Neural cell (in vitro differentiated cells): ENCODE measurements at regions not wholly inside any gene's neighbourhood (a gene's known extent, or its start where the extent isn't known, plus 50 kb on each side); places are given as distances from the start of the nearest gene placed in this dataset.

Experiments
- H2AFZ ChIP-seq: fragments of 200-600, 300-800 bp; sonication (generic), shearing (Covaris generic); 2 replicates; pipeline ENCODE4 v1.6.0; 2014; ENCODE audit warnings: low read depth, mild to moderate bottlenecking, antibody characterized with exemption, low read length, moderate library complexity
- H3F3A ChIP-seq: fragments of 200-600 bp; shearing (Covaris generic); 2 replicates; pipeline ENCODE4 v1.6.1; 2016; ENCODE audit warnings: mild to moderate bottlenecking, moderate library complexity, mixed read lengths, antibody characterized with exemption, low read length; ENCODE audit not compliant: insufficient read depth, poor library complexity, severe bottlenecking
- H3K27ac ChIP-seq: fragments of 200-600, 300-800 bp; sonication (generic), shearing (Covaris generic); 2 replicates; pipeline ENCODE4 v1.5.1; 2014; ENCODE audit warnings: mild to moderate bottlenecking, low read length, moderate library complexity
- H3K27me3 ChIP-seq: fragments of 300-800, 200-600 bp; sonication (generic), shearing (Covaris generic); 2 replicates; pipeline ENCODE4 v1.6.0; 2014; ENCODE audit warnings: mild to moderate bottlenecking, low read depth, low read length, moderate library complexity; ENCODE audit not compliant: insufficient read depth
- H3K36me3 ChIP-seq: fragments of 300-800, 200-600 bp; sonication (generic), shearing (Covaris generic); 2 replicates; pipeline ENCODE4 v1.5.1; 2014; ENCODE audit warnings: mild to moderate bottlenecking, antibody characterized with exemption, low read length, moderate library complexity; ENCODE audit not compliant: insufficient read depth
- H3K4me2 ChIP-seq: fragments of 300-800, 200-600 bp; sonication (generic), shearing (Covaris generic); 2 replicates; pipeline ENCODE4 v1.6.0; 2014; ENCODE audit warnings: mild to moderate bottlenecking, low read length
- H3K4me3 ChIP-seq: fragments of 300-800, 200-600 bp; sonication (generic), shearing (Covaris generic); 2 replicates; pipeline ENCODE4 v1.5.1; 2014; ENCODE audit warnings: mild to moderate bottlenecking, low read length, moderate library complexity
- H3K79me2 ChIP-seq: fragments of 200-600 bp; shearing (Covaris generic); replicated peaks from 2 replicates; pipeline ENCODE4 v1.6.0; 2014; ENCODE audit warnings: mild to moderate bottlenecking, low read length, moderate library complexity; ENCODE audit not compliant: insufficient read depth
- H3K9ac ChIP-seq: fragments of 300-800, 200-600 bp; sonication (generic), shearing (Covaris generic); 2 replicates; pipeline ENCODE4 v1.6.1; 2016; ENCODE audit warnings: mild to moderate bottlenecking, low read length, mixed read lengths
- H3K9me2 ChIP-seq: fragments of 200-600 bp; shearing (Covaris generic); 2 replicates; pipeline ENCODE4 v1.6.1; 2016; ENCODE audit warnings: mild to moderate bottlenecking, low read length, mixed read lengths; ENCODE audit not compliant: insufficient read depth
- H3K9me3 ChIP-seq: fragments of 200-600, 300-800 bp; sonication (generic), shearing (Covaris generic); 2 replicates; pipeline ENCODE4 v1.6.1; 2016; ENCODE audit warnings: mild to moderate bottlenecking, mixed run types, low read length, moderate library complexity, mixed read lengths
- H4K20me1 ChIP-seq: fragments of 200-600 bp; shearing (Covaris generic); 2 replicates; pipeline ENCODE4 v1.6.1; 2016; ENCODE audit warnings: mild to moderate bottlenecking, mixed run types; ENCODE audit not compliant: insufficient read depth
- EP300 ChIP-seq: fragments of 450-650 bp; conservative IDR thresholded peaks from 2 replicates; pipeline ENCODE4 v1.6.1; 2014; ENCODE audit warnings: antibody characterized with exemption, mild to moderate bottlenecking, moderate library complexity; ENCODE audit not compliant: poor library complexity, severe bottlenecking
- EZH2 ChIP-seq: fragments of 200-600, 300-800 bp; shearing (Covaris generic), sonication (generic); IDR thresholded peaks from 2 replicates; pipeline ENCODE4 v1.6.1; 2014; ENCODE audit warnings: antibody characterized with exemption, low read length, borderline replicate concordance, mild to moderate bottlenecking; ENCODE audit not compliant: insufficient read depth, poor library complexity, severe bottlenecking
- MXI1 ChIP-seq: fragments of 450-650 bp; conservative IDR thresholded peaks from 2 replicates; pipeline ENCODE4 v1.6.1; 2014; ENCODE audit warnings: antibody characterized with exemption, mild to moderate bottlenecking; ENCODE audit not compliant: poor library complexity, severe bottlenecking
- POLR2AphosphoS5 ChIP-seq: IDR thresholded peaks from 2 replicates; pipeline ENCODE4 v1.6.1; 2012
- RAD21 ChIP-seq: fragments of 450-650 bp; conservative IDR thresholded peaks from 2 replicates; pipeline ENCODE4 v1.6.1; 2014; ENCODE audit warnings: antibody characterized with exemption, mild to moderate bottlenecking, moderate library complexity
- SMC3 ChIP-seq: fragments of 450-650 bp; conservative IDR thresholded peaks from 2 replicates; pipeline ENCODE4 v1.6.1; 2014; ENCODE audit warnings: antibody characterized with exemption, mild to moderate bottlenecking, moderate library complexity; ENCODE audit not compliant: poor library complexity
- TAF1 ChIP-seq: IDR thresholded peaks from 2 replicates; pipeline ENCODE4 v1.6.1; 2012; ENCODE audit warnings: low read depth
- TF ChIP-seq, protein P1 (sequence below): IDR thresholded peaks from 2 replicates; pipeline ENCODE4 v1.6.1; 2012; ENCODE audit warnings: borderline replicate concordance
- TF ChIP-seq, protein P2 (sequence below): fragments of 450-650 bp; IDR thresholded peaks from 2 replicates; pipeline ENCODE4 v1.5.1; 2014; ENCODE audit warnings: antibody characterized with exemption, mild to moderate bottlenecking, moderate library complexity; ENCODE audit not compliant: poor library complexity, severe bottlenecking

DNA sequence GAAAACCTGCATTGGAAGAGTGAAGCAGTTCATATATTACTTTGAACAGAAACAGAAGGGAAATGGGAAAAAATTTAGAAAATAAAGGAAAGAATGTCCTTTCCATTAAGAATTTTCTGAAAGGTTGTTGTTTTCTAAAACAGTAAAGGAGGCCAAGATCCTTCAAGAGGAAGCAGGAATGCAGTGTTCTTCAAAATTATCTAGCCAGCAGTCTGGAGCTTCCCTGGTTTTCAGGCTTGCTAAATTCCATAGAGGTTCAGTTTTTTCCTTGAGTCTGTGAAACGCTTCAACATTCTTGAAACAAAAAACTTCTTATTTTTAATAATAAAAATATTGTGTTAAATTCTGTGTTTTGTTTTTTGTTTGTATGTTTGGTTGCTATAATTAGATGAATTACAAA lies 189.0 kb upstream of the ANO3 start:
- Histone ChIP-seq H4K20me1 (no peaks in the 10 kb centered on the region), H3K4me3 (no peak overlapping the region), H3F3A (no peaks in the 10 kb centered on the region), H3K4me2 (no peak overlapping the region), H3K9me3 (no peaks in the 10 kb centered on the region), H3K27me3 (no peaks in the 10 kb centered on the region), H3K9me2 (no peaks in the 10 kb centered on the region), H3K36me3 (no peaks in the 10 kb centered on the region), H2AFZ (no peak overlapping the region), H3K27ac (no peak overlapping the region), H3K9ac (no peak overlapping the region), H3K79me2 (no peaks in the 10 kb centered on the region)
- TF ChIP-seq EZH2 (no peak), TAF1 (no peak), RAD21 (no peak), SMC3 (no peak), POLR2AphosphoS5 (no peak), EP300 (no peak), MXI1 (no peak)
- TF ChIP-seq, protein P1, sequence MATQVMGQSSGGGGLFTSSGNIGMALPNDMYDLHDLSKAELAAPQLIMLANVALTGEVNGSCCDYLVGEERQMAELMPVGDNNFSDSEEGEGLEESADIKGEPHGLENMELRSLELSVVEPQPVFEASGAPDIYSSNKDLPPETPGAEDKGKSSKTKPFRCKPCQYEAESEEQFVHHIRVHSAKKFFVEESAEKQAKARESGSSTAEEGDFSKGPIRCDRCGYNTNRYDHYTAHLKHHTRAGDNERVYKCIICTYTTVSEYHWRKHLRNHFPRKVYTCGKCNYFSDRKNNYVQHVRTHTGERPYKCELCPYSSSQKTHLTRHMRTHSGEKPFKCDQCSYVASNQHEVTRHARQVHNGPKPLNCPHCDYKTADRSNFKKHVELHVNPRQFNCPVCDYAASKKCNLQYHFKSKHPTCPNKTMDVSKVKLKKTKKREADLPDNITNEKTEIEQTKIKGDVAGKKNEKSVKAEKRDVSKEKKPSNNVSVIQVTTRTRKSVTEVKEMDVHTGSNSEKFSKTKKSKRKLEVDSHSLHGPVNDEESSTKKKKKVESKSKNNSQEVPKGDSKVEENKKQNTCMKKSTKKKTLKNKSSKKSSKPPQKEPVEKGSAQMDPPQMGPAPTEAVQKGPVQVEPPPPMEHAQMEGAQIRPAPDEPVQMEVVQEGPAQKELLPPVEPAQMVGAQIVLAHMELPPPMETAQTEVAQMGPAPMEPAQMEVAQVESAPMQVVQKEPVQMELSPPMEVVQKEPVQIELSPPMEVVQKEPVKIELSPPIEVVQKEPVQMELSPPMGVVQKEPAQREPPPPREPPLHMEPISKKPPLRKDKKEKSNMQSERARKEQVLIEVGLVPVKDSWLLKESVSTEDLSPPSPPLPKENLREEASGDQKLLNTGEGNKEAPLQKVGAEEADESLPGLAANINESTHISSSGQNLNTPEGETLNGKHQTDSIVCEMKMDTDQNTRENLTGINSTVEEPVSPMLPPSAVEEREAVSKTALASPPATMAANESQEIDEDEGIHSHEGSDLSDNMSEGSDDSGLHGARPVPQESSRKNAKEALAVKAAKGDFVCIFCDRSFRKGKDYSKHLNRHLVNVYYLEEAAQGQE, result no peak
- TF ChIP-seq, protein P2, sequence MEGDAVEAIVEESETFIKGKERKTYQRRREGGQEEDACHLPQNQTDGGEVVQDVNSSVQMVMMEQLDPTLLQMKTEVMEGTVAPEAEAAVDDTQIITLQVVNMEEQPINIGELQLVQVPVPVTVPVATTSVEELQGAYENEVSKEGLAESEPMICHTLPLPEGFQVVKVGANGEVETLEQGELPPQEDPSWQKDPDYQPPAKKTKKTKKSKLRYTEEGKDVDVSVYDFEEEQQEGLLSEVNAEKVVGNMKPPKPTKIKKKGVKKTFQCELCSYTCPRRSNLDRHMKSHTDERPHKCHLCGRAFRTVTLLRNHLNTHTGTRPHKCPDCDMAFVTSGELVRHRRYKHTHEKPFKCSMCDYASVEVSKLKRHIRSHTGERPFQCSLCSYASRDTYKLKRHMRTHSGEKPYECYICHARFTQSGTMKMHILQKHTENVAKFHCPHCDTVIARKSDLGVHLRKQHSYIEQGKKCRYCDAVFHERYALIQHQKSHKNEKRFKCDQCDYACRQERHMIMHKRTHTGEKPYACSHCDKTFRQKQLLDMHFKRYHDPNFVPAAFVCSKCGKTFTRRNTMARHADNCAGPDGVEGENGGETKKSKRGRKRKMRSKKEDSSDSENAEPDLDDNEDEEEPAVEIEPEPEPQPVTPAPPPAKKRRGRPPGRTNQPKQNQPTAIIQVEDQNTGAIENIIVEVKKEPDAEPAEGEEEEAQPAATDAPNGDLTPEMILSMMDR, result no peak

DNA sequence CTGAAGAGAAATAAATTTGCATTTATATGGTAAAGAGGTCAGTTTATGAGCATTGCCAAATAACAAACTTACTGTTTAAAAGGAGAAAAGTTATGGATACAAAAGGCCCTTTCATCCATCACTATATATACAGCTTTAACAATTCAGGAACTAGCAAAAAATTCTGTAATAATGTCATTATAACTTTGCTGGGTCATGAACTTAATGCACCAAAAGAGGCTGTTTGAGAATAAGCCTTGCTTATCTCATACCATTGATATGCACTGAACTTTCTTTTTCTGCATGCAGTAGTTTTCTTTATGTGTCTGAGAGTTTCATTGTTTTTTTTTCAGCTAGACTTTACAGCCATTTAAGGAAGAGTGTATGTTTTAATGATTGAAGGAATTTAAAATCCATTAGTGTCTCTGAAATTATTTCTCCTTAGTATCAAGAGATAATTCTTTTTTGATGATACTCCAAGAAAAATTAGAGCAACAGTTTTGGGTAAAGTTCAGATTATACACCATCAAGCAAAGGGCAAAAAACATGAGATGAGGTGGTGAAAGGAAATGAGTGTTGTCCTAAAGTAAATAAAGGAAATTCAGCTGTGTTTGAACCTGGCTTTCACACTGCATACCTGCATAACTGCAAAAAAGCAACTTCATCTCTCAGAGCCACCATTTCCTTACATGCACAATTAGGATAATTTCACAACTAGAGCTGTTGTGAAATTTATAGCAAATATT lies 188.2 kb upstream of the ANO3 start:
- no peaks in the 10 kb centered on the region for H4K20me1 ChIP-seq
- no peaks in the 10 kb centered on the region for H3K79me2 ChIP-seq
- H3K9me3 ChIP-seq, result no peaks in the 10 kb centered on the region
- no peak overlapping the region for H2AFZ ChIP-seq
- no peaks in the 10 kb centered on the region for H3F3A ChIP-seq
- no peak overlapping the region for H3K9ac ChIP-seq
- no peaks in the 10 kb centered on the region for H3K9me2 ChIP-seq
- H3K27me3 ChIP-seq, result no peaks in the 10 kb centered on the region
- no peak overlapping the region for H3K4me3 ChIP-seq
- TF ChIP-seq POLR2AphosphoS5 (no peak), EP300 (no peak), MXI1 (no peak)
- TF ChIP-seq, protein P2, result no peak
- TF ChIP-seq, protein P1, result no peak
- no peak overlapping the region for H3K4me2 ChIP-seq
- no peaks in the 10 kb centered on the region for H3K36me3 ChIP-seq
- no peak overlapping the region for H3K27ac ChIP-seq
